Tibial nerve (tissue), 4 donors: ENCODE measurements at regions not wholly inside any gene's neighbourhood (a gene's known extent, or its start where the extent isn't known, plus 50 kb on each side); places are given as distances from the start of the nearest gene placed in this dataset.
A peak's percentile ranks its signal among the peaks of the same experiment; 100 is the strongest.

ENCODE experiments used
- DNase-seq, 2 donors: peaks; one replicate each; pipeline ENCODE4 v3.0.0-alpha.2; 2019; ENCODE audit warnings: low spot score in 2 of 2
- H3K27ac ChIP-seq, 4 donors: fragments of 200-600 bp; sonication (generic) in 3 of 4; one replicate each; pipeline ENCODE4 v1.5.1; 2017 to 2019; ENCODE audit warnings: mild to moderate bottlenecking in 1 of 4
- H3K27me3 ChIP-seq, 2 donors: fragments of 200-600 bp; sonication (generic) in 1 of 2; one replicate each; pipeline versions ENCODE4 v1.5.1 to v1.6.0; 2017 to 2019
- H3K36me3 ChIP-seq, 3 donors: fragments of 200-600 bp; sonication (generic); one replicate each; pipeline ENCODE4 v1.5.1; 2018 to 2019
- H3K4me1 ChIP-seq, 4 donors: fragments of 200-600 bp; sonication (generic) in 3 of 4; one replicate each; pipeline ENCODE4 v1.5.1; 2017 to 2019
- H3K4me3 ChIP-seq, 4 donors: fragments of 200-600 bp; sonication (generic) in 3 of 4; one replicate each; pipeline ENCODE4 v1.5.1; 2017 to 2019; ENCODE audit warnings: mild to moderate bottlenecking in 1 of 4, moderate library complexity in 1 of 4
- H3K9me3 ChIP-seq, 4 donors: fragments of 200-600 bp; sonication (generic) in 3 of 4; one replicate each; pipeline ENCODE4 v1.5.1; 2017 to 2019
- CTCF ChIP-seq, 5 experiments: fragments of 200-600 bp in 3 of 5; fragments of 450-650 bp in 2 of 5; sonication (generic) in 3 of 5; IDR thresholded peaks; one replicate each; pipeline ENCODE4 v1.5.1; 2016 to 2019; ENCODE audit warnings: antibody characterized with exemption in 5 of 5, mild to moderate bottlenecking in 3 of 5, moderate library complexity in 2 of 5
- EP300 ChIP-seq, 2 donors: sonication (generic); formaldehyde crosslinking; IDR thresholded peaks; one replicate each; pipeline ENCODE4 v1.6.1; 2017; ENCODE audit warnings: antibody characterized with exemption in 2 of 2, mild to moderate bottlenecking in 1 of 2
- POLR2A ChIP-seq, 2 donors: fragments of 450-650 bp; IDR thresholded peaks; one replicate each; pipeline ENCODE4 v1.6.1; 2017; ENCODE audit warnings: antibody characterized with exemption in 2 of 2, mild to moderate bottlenecking in 2 of 2, moderate library complexity in 2 of 2
- WGBS, 2 donors: methylation state at CpG; one replicate each; pipeline ENCODE4 v1.1.5; 2018; 5-methylcytosine and 5-hydroxymethylcytosine counted together

- TF ChIP-seq EP300 (IDR thresholded peaks at IDR 0.05) (no peak), CTCF (IDR thresholded peaks at IDR 0.05) (no peak), POLR2A (IDR thresholded peaks at IDR 0.05) (no peak)
- no peak overlapping the region for H3K4me3 ChIP-seq
- DNase-seq, result peak in 1 of 2 donors; percentile 1
- H3K36me3 ChIP-seq, result no peaks in the 10 kb centered on the region
- H3K4me1 ChIP-seq, result no peaks in the 10 kb centered on the region
- no peak overlapping the region for H3K27ac ChIP-seq
- WGBS, 2 donors, result 38 to 41% methylated on average over 6 of the region's 6 CpGs
- H3K27me3 ChIP-seq, result no peaks in the 10 kb centered on the region
- no peaks in the 10 kb centered on the region for H3K9me3 ChIP-seq
Observed at GRCh38 chr22:26852176-26852575, 194.8 kb downstream of the MIAT start.

GRCh38 chr22:26853071-26853470 is 195.7 kb downstream of the MIAT start:
- Histone ChIP-seq H3K36me3 (no peaks in the 10 kb centered on the region), H3K4me1 (no peaks in the 10 kb centered on the region), H3K4me3 (no peak overlapping the region), H3K27ac (no peak overlapping the region), H3K27me3 (no peaks in the 10 kb centered on the region), H3K9me3 (no peaks in the 10 kb centered on the region)
- no peak for DNase-seq
- WGBS, 2 donors, result 54 to 55% methylated on average over 4 of the region's 4 CpGs
- no peak for TF ChIP-seq EP300 (IDR thresholded peaks at IDR 0.05)
- TF ChIP-seq CTCF (IDR thresholded peaks at IDR 0.05), result no peak
- no peak for TF ChIP-seq POLR2A (IDR thresholded peaks at IDR 0.05)

- no peaks in the 10 kb centered on the region for H3K4me1 ChIP-seq
- H3K9me3 ChIP-seq, result no peaks in the 10 kb centered on the region
- TF ChIP-seq EP300 (IDR thresholded peaks at IDR 0.05), result no peak
- no peak for TF ChIP-seq POLR2A (IDR thresholded peaks at IDR 0.05)
- TF ChIP-seq CTCF (IDR thresholded peaks at IDR 0.05), result no peak
- 73 to 78% methylated on average over 2 of the region's 2 CpGs for WGBS, 2 donors
- no peaks in the 10 kb centered on the region for H3K36me3 ChIP-seq
- no peaks in the 10 kb centered on the region for H3K27me3 ChIP-seq
- H3K27ac ChIP-seq, result no peak overlapping the region
- DNase-seq, result no peak
- H3K4me3 ChIP-seq, result no peak overlapping the region
Observed at GRCh38 chr22:26853495-26853894, 196.1 kb downstream of the MIAT start.

- H3K4me3 ChIP-seq, result no peak overlapping the region
- no peak for TF ChIP-seq CTCF (IDR thresholded peaks at IDR 0.05)
- no peak for TF ChIP-seq EP300 (IDR thresholded peaks at IDR 0.05)
- TF ChIP-seq POLR2A (IDR thresholded peaks at IDR 0.05), result no peak
- DNase-seq, result no peak
- no peaks in the 10 kb centered on the region for H3K4me1 ChIP-seq
- H3K27ac ChIP-seq, result no peak overlapping the region
- H3K27me3 ChIP-seq, result no peaks in the 10 kb centered on the region
- WGBS, 2 donors, result 63 to 65% methylated on average over 5 of the region's 5 CpGs
- H3K36me3 ChIP-seq, result no peaks in the 10 kb centered on the region
- H3K9me3 ChIP-seq, result no peaks in the 10 kb centered on the region
Observed at GRCh38 chr22:26857169-26857568, 199.8 kb downstream of the MIAT start.

GRCh38 chr22:26860301-26860700 is 202.9 kb downstream of the MIAT start:
- peaks cover 0 to 5% (median 0%) of the 10 kb centered on the region in 3 donors for H3K36me3 ChIP-seq
- no peak overlapping the region for H3K4me3 ChIP-seq
- WGBS, 2 donors, result 87 to 90% methylated on average over 9 of the region's 9 CpGs
- H3K9me3 ChIP-seq, result no peaks in the 10 kb centered on the region
- DNase-seq, result no peak
- H3K27ac ChIP-seq, result no peak overlapping the region
- TF ChIP-seq POLR2A (IDR thresholded peaks at IDR 0.05) (no peak), EP300 (IDR thresholded peaks at IDR 0.05) (no peak), CTCF (IDR thresholded peaks at IDR 0.05) (no peak)
- no peaks in the 10 kb centered on the region for H3K27me3 ChIP-seq
- no peaks in the 10 kb centered on the region for H3K4me1 ChIP-seq
